IPS-15b (cell line): ENCODE measurements at regions not wholly inside any gene's neighbourhood (a gene's known extent, or its start where the extent isn't known, plus 50 kb on each side); places are given as distances from the start of the nearest gene placed in this dataset.

Source experiments
- H3K27me3 ChIP-seq: one replicate; pipeline ENCODE4 v1.6.1; 2013; ENCODE audit warnings: low read length; ENCODE audit not compliant: control insufficient read depth, insufficient read depth
- H3K36me3 ChIP-seq: one replicate; pipeline ENCODE4 v1.6.1; 2013; ENCODE audit warnings: low read length; ENCODE audit not compliant: control insufficient read depth, insufficient read depth
- H3K4me1 ChIP-seq: one replicate; pipeline ENCODE4 v1.6.1; 2013; ENCODE audit warnings: mild to moderate bottlenecking, low read length; ENCODE audit not compliant: control insufficient read depth, insufficient read depth
- H3K4me3 ChIP-seq: one replicate; pipeline ENCODE4 v1.5.1; 2013; ENCODE audit warnings: low read depth, low read length
- H3K9ac ChIP-seq: one replicate; pipeline ENCODE4 v1.6.1; 2013; ENCODE audit warnings: low read depth, mild to moderate bottlenecking, low read length
- H3K9me3 ChIP-seq: one replicate; pipeline ENCODE4 v1.6.1; 2013; ENCODE audit warnings: mild to moderate bottlenecking, low read length; ENCODE audit not compliant: control insufficient read depth, insufficient read depth

DNA sequence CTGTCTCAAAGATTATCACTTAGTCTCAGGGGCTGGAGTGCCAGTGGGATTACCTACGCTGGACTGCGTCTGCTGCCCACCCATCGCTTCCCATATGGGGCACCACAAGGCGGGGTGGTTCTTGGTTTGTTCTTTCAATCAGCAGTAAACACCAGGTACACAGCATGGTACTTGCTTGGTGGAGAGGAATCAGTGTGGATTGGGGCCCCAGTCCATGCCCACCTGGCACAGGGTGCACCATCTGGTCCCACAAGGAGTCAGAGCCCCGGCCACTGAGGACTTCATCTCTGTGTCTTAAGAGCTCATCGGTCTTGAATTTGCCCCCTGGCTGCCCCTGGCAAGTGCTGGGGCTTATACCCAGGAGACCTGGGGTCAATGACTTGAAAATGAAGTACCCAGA lies 96.2 kb downstream of the GLI2 start:
- no peak overlapping the region for H3K4me3 ChIP-seq
- H3K9ac ChIP-seq = no peak overlapping the region
- no peaks in the 10 kb centered on the region for H3K9me3 ChIP-seq
- no peaks in the 10 kb centered on the region for H3K36me3 ChIP-seq
- no peaks in the 10 kb centered on the region for H3K27me3 ChIP-seq
- peaks cover 3% of the 10 kb centered on the region for H3K4me1 ChIP-seq

DNA sequence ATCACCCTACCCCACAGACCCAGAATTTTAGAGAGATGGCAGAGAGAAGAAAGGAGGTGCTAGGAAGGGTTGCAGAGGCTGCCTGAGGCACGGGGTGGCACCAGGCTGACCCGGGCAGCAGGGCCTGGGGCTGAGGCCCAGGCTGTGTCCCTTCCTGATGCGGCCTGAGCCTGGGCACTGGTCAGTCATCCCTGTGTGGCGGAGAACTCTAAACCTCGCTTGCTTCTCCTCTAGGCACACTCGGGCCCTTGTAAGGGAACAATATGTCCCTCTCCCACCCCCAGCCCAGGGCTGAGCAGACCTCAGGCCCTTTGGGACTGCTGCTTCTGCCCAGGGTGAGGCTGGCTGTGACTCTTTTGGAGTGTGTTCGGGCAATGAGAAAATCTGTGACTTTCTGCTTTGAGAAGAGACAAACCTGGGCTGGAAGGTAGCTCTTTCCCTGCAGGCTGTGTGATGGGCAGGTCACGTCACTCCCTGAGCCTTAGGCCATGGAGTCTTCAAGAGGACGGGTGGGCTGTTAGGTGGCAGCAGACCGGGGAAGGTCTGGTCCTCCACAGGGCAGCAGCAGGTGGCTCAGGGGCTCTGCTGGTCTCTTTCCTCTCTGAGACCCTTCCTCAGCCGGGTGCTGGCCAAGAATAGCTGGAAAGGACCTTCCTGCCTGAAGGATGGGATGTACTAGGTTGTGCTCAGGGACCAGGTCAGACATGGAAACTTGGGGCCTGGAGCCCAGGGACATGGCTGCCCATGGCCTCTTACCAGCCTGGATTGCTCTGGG lies 96.8 kb downstream of the GLI2 start:
- Histone ChIP-seq H3K36me3 (no peaks in the 10 kb centered on the region), H3K9me3 (no peaks in the 10 kb centered on the region), H3K27me3 (no peaks in the 10 kb centered on the region), H3K4me1 (peaks cover 3% of the 10 kb centered on the region), H3K9ac (no peak overlapping the region), H3K4me3 (no peak overlapping the region)

DNA sequence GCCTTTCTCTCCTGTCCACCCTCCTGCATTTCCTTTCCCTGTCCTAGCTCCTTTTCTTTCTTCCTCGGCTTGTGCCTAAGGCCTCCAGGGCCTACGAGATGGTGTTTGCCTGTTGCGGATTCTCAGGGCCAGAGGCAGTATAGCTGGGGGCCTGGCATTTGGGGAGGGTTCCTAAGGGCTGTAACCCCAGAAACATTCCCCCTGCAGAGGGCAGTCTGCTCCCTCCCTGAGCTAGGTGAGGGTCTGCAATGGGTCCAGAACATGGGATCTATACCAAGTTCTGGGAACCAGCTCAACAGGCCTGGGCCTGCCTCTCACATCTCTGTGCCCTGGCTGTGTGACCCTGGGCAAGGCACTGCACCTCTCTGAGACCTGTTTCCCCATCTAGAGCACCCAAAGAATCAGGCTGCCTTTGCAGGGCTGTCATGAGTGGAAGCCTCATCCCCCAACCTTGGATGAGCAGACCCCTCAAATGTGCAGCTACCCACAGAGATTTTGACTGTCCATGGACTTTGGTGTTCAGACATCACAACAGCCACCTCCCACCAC lies 97.5 kb downstream of the GLI2 start:
- no peaks in the 10 kb centered on the region for H3K27me3 ChIP-seq
- no peaks in the 10 kb centered on the region for H3K36me3 ChIP-seq
- H3K9ac ChIP-seq = no peak overlapping the region
- H3K9me3 ChIP-seq = no peaks in the 10 kb centered on the region
- peaks cover 3% of the 10 kb centered on the region for H3K4me1 ChIP-seq
- no peak overlapping the region for H3K4me3 ChIP-seq

DNA sequence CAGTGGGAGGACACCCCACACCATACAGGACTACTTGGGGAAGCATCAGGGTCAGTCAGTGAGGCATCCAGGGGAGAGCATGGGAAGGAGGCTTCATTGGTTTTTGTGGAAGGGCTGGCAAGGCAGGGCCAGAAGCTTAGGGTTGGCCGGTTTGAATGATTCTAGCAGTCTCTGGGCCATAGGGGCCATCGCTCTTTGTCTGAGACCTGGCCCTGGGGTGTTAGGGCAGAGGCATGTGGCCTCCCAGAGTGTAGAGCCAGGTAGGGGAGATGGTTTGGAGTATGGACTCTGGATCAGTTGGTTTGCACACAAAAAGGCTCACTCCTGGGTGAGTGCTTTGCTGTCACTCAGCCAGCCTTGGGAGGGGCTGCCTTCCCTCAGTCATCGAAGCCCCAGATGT lies 98.5 kb downstream of the GLI2 start:
- Histone ChIP-seq H3K9ac (no peak overlapping the region), H3K9me3 (no peaks in the 10 kb centered on the region), H3K4me3 (no peak overlapping the region), H3K4me1 (peaks cover 3% of the 10 kb centered on the region), H3K27me3 (no peaks in the 10 kb centered on the region), H3K36me3 (no peaks in the 10 kb centered on the region)

DNA sequence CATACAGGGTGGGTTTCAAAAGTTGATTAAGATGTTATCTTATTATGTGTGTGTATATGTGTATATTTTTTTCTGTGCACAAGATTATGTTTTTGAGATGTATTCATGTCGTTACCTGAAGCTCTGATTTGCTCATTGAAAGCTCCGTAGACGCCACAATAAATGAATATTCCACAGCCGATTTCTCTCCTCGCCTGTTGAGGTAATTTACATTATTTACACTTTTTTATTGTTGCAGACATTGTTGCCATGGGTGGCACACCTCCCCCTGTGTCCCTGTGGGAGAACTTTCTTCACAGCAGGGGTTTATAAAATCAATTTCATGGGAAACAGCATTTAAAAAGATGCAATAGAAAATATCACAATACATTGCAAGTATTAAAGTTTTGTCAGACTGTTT lies 100.6 kb downstream of the GLI2 start:
- H3K9me3 ChIP-seq = no peaks in the 10 kb centered on the region
- no peaks in the 10 kb centered on the region for H3K27me3 ChIP-seq

DNA sequence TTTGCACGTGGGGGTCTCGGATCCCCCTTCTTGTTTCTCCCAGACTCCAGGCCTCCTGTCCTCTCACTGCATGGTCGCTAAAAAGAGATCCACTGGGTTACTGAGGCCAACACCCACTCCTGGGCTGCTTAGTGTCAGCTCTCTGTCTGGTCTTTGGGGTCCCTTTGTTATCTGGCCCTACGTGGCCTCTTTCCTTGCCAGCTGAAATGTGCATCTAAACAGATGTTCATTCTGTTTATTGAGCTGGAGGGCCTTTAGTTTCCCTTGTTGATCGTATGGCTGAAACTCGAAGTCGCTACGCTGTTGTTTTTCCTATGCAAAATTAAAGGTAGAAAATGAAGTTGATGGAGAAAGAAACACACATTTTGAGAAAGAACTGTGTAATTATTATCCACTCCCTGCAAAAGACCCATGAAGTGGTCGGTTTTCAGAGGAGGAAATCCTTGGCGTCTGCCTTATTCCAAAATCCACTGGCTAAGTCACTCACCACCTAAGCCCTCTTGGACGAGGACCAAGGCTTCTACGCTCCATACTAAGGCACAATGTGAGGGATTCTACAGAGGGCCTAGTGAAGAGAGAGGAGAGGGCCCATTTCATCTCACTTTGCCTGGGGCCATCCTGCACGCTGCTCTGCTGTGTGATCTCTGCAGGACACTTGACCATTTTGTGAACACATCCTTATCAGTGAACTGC lies 105.3 kb downstream of the GLI2 start:
- Histone ChIP-seq H3K4me1 (no peaks in the 10 kb centered on the region), H3K27me3 (no peaks in the 10 kb centered on the region), H3K9me3 (no peaks in the 10 kb centered on the region), H3K9ac (no peak overlapping the region), H3K36me3 (peaks cover 3% of the 10 kb centered on the region), H3K4me3 (no peak overlapping the region)

More for the DNA sequence above, 100.6 kb downstream of the GLI2 start:
- Histone ChIP-seq H3K9ac (no peak overlapping the region), H3K4me3 (no peak overlapping the region), H3K4me1 (peaks cover 3% of the 10 kb centered on the region), H3K36me3 (peaks cover 3% of the 10 kb centered on the region)

DNA sequence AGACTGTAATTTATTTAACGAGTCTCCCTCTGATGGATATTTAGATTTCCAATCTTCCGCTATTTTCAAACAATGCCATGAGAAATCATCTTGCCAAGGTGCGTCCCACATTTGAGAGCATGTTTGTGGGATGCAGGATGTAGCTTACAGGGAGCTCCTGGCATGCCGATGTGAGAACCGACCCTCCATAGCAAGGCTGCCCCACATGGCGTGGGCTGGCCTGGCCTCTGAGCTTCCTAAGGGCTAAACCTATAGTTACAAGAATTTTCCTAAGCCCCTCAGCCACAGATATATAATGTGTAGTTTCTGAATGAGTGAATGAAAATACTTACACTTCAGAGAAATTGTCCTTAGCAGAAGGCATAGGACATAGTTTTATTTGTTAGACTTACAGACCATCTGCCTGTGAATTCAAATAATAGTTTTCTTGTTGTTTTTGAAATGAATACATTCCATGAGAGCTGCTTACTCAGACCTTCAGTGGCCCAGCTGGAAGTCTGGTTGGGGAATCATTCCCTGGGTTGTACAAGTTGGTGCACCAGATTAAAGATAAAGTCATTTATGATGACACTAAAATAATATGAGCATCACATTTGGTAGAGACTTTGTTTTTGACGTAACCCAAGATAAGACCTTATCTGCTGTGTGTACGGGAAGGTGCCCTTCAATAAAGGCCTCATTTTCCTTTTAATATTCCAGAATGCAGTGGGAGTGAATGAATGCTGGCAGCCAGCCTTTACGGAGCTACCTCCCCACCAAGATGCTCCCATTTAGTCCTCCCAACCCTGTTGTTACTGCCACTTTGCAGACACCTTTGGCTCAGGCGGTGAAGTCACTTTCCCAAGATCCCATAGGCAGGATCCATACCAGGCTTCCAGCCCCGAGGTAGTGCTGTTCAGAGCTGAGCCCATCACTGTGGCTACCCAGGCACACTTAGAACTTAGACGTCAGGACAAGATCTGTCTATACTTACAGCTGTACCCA lies 107.1 kb downstream of the GLI2 start:
- no peaks in the 10 kb centered on the region for H3K27me3 ChIP-seq
- no peak overlapping the region for H3K4me3 ChIP-seq
- peaks cover 3% of the 10 kb centered on the region for H3K36me3 ChIP-seq
- H3K9me3 ChIP-seq = no peaks in the 10 kb centered on the region
- H3K9ac ChIP-seq = no peak overlapping the region
- H3K4me1 ChIP-seq = no peaks in the 10 kb centered on the region

DNA sequence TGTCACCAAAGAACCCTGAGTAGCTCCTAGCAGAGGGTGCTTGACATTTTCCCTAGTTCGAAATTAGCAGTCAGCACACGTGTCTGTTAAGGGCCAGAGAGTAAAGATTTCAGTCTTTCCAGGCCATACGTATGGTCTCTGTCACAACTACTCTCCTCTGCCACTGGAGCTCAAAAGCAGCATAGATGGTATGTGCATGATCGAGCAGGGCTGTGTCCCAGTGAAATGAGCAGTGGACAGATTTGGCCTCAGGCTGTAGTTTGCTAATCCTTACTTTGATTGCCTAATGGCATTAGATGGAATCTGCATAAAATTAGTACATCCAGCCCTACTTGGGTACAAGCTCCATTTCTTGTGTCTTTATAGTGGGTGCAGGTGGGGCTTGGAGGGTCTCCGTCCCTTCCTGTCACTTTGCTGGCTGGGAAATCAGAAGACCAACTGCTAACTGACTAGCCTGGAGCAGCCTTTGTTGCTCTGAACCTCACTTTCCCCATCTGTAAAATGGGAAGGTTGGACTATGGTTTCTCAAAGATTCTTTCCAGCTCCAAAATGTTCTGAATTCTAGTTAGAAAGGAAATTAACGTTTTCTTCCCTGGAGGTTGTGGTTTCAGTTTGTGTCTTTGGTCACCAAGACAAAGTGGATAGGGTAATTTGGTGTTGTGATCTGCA lies 108.5 kb downstream of the GLI2 start:
- Histone ChIP-seq H3K9me3 (no peaks in the 10 kb centered on the region), H3K4me3 (no peak overlapping the region), H3K9ac (no peak overlapping the region), H3K27me3 (no peaks in the 10 kb centered on the region), H3K36me3 (peaks cover 3% of the 10 kb centered on the region), H3K4me1 (no peaks in the 10 kb centered on the region)

DNA sequence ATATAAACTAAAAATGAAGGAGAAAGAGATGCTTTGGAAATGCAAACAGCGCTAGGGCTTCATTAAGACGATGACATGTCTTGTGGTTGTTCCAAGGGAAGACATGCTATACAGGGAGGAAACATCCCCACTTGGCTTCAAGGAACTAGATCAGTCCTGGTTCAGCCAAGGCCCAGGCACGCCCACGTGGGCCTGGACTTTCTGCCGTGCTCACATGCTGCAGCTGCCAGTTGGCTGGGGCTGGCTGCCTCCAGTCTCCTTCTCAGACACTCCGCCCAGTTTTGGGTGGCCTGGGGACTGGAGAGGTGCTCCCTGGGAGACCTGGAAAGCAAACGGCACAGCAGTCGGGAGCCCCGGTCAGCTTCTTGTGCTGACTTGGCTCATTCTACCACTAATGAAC lies 109.6 kb downstream of the GLI2 start:
- Histone ChIP-seq H3K27me3 (no peaks in the 10 kb centered on the region), H3K9ac (no peak overlapping the region), H3K36me3 (peaks cover 3% of the 10 kb centered on the region), H3K4me1 (no peaks in the 10 kb centered on the region), H3K4me3 (no peak overlapping the region), H3K9me3 (no peaks in the 10 kb centered on the region)

DNA sequence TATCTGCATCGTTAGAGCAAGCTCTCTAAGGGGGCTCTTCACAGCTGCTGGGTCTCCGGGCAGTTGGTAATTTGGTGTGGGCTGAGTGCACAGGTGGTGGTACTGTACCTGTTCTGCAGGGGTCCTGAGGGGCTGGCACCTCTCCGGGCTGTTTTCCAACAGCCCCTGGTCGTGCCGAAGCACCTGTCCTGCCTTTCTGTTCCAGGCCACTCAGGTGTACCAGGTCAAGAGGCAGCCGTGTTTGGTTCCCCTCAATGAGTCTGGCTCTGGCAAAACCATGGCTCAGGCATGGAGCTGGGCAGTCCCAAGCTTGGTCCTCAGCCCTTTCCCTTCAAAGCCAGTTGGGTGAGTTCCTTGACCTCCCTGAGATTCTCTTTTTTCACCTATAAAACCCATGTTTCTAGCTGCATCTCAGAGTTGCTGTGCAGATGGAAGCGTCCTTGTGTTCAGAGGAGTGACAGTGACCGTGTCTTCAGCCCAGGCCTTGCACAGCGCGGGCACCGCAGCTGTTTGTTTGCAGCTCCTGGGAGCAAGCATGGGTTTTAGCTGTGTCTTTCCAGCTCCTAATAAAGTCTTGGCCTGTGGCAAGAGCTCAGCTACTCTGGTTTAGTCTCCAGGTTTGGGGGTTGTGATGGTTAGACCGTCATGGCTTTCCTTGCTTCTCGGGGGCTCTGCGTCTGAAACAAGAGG lies 110.9 kb downstream of the GLI2 start:
- Histone ChIP-seq H3K9me3 (no peaks in the 10 kb centered on the region), H3K4me1 (no peaks in the 10 kb centered on the region), H3K27me3 (no peaks in the 10 kb centered on the region), H3K36me3 (no peaks in the 10 kb centered on the region), H3K4me3 (no peak overlapping the region), H3K9ac (no peak overlapping the region)
